HepG2 (cell line): ENCODE measurements at regions not wholly inside any gene's neighbourhood (a gene's known extent, or its start where the extent isn't known, plus 50 kb on each side); places are given as distances from the start of the nearest gene placed in this dataset.

Experiments
- REST ChIP-seq, 2 experiments: IDR thresholded peaks; 2 replicates each; pipeline ENCODE4 v1.6.1; 2011 to 2012; ENCODE audit warnings: low read length in 2 of 2, borderline replicate concordance in 1 of 2, low read depth in 1 of 2, mild to moderate bottlenecking in 1 of 2, moderate library complexity in 1 of 2
- RXRA ChIP-seq: sonication (generic); formaldehyde crosslinking; IDR thresholded peaks from 2 replicates; pipeline ENCODE4 v1.5.1; 2020; ENCODE audit warnings: missing genetic modification reagents
- SRSF9 ChIP-seq: fragments of 200-400 bp; formaldehyde crosslinking; IDR thresholded peaks from 2 replicates; pipeline ENCODE4 v1.6.1; 2018; ENCODE audit warnings: borderline replicate concordance, mild to moderate bottlenecking, low read depth, low read length; ENCODE audit not compliant: insufficient read depth, poor library complexity, severe bottlenecking
- TCF7L2 ChIP-seq: IDR thresholded peaks from 2 replicates; pipeline ENCODE4 v1.6.1; 2011; ENCODE audit warnings: mild to moderate bottlenecking, low read depth, low read length, moderate library complexity
- ZNF850 ChIP-seq: sonication (generic); formaldehyde crosslinking; conservative IDR thresholded peaks from 2 replicates; pipeline ENCODE4 v1.9.0; 2021; ENCODE audit warnings: mild to moderate bottlenecking, missing genetic modification reagents
- TF ChIP-seq, protein P1 (sequence below): sonication (generic); formaldehyde crosslinking; IDR thresholded peaks from 2 replicates; pipeline ENCODE4 v1.5.0; 2020; ENCODE audit warnings: mild to moderate bottlenecking, missing genetic modification reagents, moderate library complexity

DNA sequence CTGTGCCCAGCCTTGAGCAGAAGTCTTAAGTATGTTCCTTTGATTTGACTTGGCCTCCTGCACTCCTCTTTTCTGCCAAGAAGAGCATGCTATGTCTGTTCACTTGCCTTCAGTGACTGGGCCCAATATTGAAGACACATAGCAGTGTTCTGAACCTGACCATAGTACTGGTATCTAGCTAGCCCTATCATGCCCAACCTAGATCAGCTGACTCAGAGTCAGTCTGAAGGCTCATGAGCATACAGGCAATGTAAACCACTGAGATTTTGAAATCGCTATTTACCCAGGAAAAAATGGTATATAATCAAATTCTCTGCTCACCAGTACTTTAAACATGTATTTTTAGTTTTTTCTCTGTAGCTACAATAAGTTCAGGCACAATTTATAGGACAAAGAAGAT is 129.4 kb downstream of the TANC2 start:
- TF ChIP-seq REST (IDR thresholded peaks at IDR 0.05; ENCODE audit: borderline replicate concordance in 1 of 2, low read depth in 1 of 2, low read length in 2 of 2) = no peak
- no peak for TF ChIP-seq SRSF9
- no peak for TF ChIP-seq TCF7L2
- no peak for TF ChIP-seq RXRA (CRISPR knock-in tag)
- TF ChIP-seq, protein P1, sequence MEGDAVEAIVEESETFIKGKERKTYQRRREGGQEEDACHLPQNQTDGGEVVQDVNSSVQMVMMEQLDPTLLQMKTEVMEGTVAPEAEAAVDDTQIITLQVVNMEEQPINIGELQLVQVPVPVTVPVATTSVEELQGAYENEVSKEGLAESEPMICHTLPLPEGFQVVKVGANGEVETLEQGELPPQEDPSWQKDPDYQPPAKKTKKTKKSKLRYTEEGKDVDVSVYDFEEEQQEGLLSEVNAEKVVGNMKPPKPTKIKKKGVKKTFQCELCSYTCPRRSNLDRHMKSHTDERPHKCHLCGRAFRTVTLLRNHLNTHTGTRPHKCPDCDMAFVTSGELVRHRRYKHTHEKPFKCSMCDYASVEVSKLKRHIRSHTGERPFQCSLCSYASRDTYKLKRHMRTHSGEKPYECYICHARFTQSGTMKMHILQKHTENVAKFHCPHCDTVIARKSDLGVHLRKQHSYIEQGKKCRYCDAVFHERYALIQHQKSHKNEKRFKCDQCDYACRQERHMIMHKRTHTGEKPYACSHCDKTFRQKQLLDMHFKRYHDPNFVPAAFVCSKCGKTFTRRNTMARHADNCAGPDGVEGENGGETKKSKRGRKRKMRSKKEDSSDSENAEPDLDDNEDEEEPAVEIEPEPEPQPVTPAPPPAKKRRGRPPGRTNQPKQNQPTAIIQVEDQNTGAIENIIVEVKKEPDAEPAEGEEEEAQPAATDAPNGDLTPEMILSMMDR = no peak
- TF ChIP-seq ZNF850 (CRISPR knock-in tag) = no peak
